ENCODE measurements at regions not wholly inside any gene's neighbourhood (a gene's known extent, or its start where the extent isn't known, plus 50 kb on each side); places are given as distances from the start of the nearest gene placed in this dataset.

DNA sequence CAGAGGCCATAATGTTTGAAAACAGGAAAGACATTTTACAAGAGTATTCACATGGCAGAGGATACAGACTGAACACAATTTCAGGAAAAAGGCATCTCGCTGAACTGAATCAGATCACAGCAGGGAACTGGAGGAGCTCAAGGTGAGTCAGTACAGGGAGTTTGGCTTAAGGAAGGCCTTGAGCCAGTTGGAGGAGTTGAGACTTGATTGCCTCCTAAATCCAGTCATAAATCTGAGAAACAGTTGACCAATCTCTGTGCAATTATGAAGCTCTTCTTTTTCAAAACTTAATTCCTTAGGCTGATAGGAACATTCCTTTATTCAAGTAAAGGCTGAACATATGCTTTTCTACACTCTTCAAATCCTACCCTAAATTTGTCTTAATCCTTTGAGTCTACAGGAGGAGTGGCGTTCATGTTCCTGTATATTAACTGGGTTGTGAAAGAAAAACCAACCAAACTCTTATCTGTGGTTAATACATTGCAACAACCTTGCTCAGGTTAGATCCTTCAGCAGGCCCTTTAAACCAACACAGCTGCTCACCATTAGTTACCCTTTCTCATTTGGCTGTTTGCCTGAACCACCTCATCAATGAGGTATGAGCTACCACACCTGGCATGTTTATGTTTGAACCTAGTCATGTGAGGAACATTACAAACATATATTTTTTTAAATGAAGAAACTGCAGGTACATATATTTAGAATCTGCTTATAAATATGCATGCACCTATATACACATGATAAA, 404.1 kb upstream of the ATP11B start:
- H3K36me3 ChIP-seq (ENCODE audit: control insufficient read depth in 2 of 2, extremely low read depth in 1 of 2, insufficient read depth in 2 of 2, low read length in 2 of 2) = no peaks in the 10 kb centered on the region
- H3K27me3 ChIP-seq (ENCODE audit: control insufficient read depth in 2 of 2, insufficient read depth in 2 of 2, low read length in 2 of 2) = no peaks in the 10 kb centered on the region
- intact Hi-C loops (cut with micrococcal nuclease) (no loop called here), dilution Hi-C loops (cut with MboI; ENCODE audit: extremely low pct_ligation_motif_present, low sequenced_read_pairs) (no loop called here)
- no peak overlapping the region for H3K27ac ChIP-seq (ENCODE audit: insufficient read depth, low read depth, low read length)
- ChIA-PET CTCF (interaction anchor here (1.7 kb wide), 1 partner anchor 14 kb away, joined by 3 read pairs; no protein-coding TSS in a partner anchor), POLR2A (no interaction called here)
- FAIRE-seq (no peak), DNase-seq (ENCODE audit: low read depth, low spot score) (no peak)
- H3K4me1 ChIP-seq (ENCODE audit: control insufficient read depth, extremely low read depth, insufficient read depth, low read length) = no peaks in the 10 kb centered on the region
- no peak overlapping the region for H3K4me3 ChIP-seq (replicated peaks in 1 of 3; ENCODE audit: insufficient read depth in 1 of 3, low read depth in 1 of 3, low read length in 3 of 3)
- no peaks in the 10 kb centered on the region for H4K20me1 ChIP-seq (replicated peaks; ENCODE audit: control insufficient read depth, extremely low read depth, insufficient read depth, low read length)
- H3K9me3 ChIP-seq (replicated peaks; ENCODE audit: control insufficient read depth, insufficient read depth, low read length) = no peaks in the 10 kb centered on the region
- no peak for TF ChIP-seq MYC (IDR thresholded peaks at IDR 0.05; ENCODE audit: low read depth, low read length)
- TF ChIP-seq, protein P1, sequence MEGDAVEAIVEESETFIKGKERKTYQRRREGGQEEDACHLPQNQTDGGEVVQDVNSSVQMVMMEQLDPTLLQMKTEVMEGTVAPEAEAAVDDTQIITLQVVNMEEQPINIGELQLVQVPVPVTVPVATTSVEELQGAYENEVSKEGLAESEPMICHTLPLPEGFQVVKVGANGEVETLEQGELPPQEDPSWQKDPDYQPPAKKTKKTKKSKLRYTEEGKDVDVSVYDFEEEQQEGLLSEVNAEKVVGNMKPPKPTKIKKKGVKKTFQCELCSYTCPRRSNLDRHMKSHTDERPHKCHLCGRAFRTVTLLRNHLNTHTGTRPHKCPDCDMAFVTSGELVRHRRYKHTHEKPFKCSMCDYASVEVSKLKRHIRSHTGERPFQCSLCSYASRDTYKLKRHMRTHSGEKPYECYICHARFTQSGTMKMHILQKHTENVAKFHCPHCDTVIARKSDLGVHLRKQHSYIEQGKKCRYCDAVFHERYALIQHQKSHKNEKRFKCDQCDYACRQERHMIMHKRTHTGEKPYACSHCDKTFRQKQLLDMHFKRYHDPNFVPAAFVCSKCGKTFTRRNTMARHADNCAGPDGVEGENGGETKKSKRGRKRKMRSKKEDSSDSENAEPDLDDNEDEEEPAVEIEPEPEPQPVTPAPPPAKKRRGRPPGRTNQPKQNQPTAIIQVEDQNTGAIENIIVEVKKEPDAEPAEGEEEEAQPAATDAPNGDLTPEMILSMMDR (IDR thresholded peaks at IDR 0.05; ENCODE audit: extremely low read depth in 1 of 2, insufficient read depth in 1 of 2, low read depth in 1 of 2, low read length in 2 of 2) = no peak
- no peak overlapping the region for H3K4me2 ChIP-seq (ENCODE audit: insufficient read depth, low read length)
- H2AFZ ChIP-seq (ENCODE audit: low read depth, low read length) = no peak overlapping the region
- H3K79me2 ChIP-seq (ENCODE audit: control insufficient read depth, insufficient read depth, low read length) = no peaks in the 10 kb centered on the region
- no peak overlapping the region for H3K9ac ChIP-seq (replicated peaks; ENCODE audit: extremely low read depth, insufficient read depth, low read length)
- no TSS peak for BruUV-seq (replicated peaks)
- H3K9me1 ChIP-seq (replicated peaks; ENCODE audit: control insufficient read depth, extremely low read depth, insufficient read depth, low read length) = no peaks in the 10 kb centered on the region

DNA sequence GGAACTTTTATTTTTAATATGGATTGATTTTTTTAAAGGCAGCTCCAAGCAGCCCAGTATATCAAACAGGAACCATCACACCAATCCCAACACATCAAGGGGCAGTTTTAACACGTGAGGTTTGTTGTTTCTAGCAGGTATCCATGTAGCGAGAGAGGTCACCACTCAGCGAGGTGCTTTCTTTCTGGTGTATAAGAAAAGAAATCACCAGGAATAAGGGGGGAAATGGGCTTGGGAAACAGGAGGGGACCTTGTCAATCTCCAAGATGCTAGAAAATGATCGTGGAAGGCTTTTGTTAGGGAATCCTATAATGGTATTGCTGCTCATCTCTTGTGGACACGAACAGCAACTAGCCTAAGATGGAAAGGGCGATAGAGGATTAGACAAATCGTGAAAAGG, 402.9 kb upstream of the ATP11B start:
- no peaks in the 10 kb centered on the region for H3K36me3 ChIP-seq (ENCODE audit: control insufficient read depth in 2 of 2, extremely low read depth in 1 of 2, insufficient read depth in 2 of 2, low read length in 2 of 2)
- H3K27ac ChIP-seq (ENCODE audit: insufficient read depth, low read depth, low read length) = no peak overlapping the region
- H2AFZ ChIP-seq (ENCODE audit: low read depth, low read length) = no peak overlapping the region
- dilution Hi-C loops (cut with MboI; ENCODE audit: extremely low pct_ligation_motif_present, low sequenced_read_pairs) (no loop called here), intact Hi-C loops (cut with micrococcal nuclease) (loop anchor here (10.0 kb wide), 1 partner anchor 294 kb away; no protein-coding TSS in a partner anchor)
- H4K20me1 ChIP-seq (replicated peaks; ENCODE audit: control insufficient read depth, extremely low read depth, insufficient read depth, low read length) = no peaks in the 10 kb centered on the region
- DNase-seq (ENCODE audit: low read depth, low spot score) (no peak), FAIRE-seq (no peak)
- H3K9ac ChIP-seq (replicated peaks; ENCODE audit: extremely low read depth, insufficient read depth, low read length) = no peak overlapping the region
- H3K79me2 ChIP-seq (ENCODE audit: control insufficient read depth, insufficient read depth, low read length) = no peaks in the 10 kb centered on the region
- H3K4me3 ChIP-seq (replicated peaks in 1 of 3; ENCODE audit: insufficient read depth in 1 of 3, low read depth in 1 of 3, low read length in 3 of 3) = no peak overlapping the region
- H3K9me1 ChIP-seq (replicated peaks; ENCODE audit: control insufficient read depth, extremely low read depth, insufficient read depth, low read length) = no peaks in the 10 kb centered on the region
- no peak overlapping the region for H3K4me2 ChIP-seq (ENCODE audit: insufficient read depth, low read length)
- H3K9me3 ChIP-seq (replicated peaks; ENCODE audit: control insufficient read depth, insufficient read depth, low read length) = no peaks in the 10 kb centered on the region
- ChIA-PET POLR2A (no interaction called here), CTCF (interaction anchor here (1.7 kb wide), 1 partner anchor 13 kb away, joined by 3 read pairs; no protein-coding TSS in a partner anchor)
- no peak for TF ChIP-seq POLR2A (IDR thresholded peaks at IDR 0.05; ENCODE audit: low read depth, low read length)
- no peak for TF ChIP-seq EZH2 (IDR thresholded peaks at IDR 0.05; ENCODE audit: borderline replicate concordance, low read depth, low read length, severe bottlenecking)
- no peak for TF ChIP-seq POLR2AphosphoS5 (IDR thresholded peaks at IDR 0.05; ENCODE audit: insufficient read depth, low read depth, low read length)
- TF ChIP-seq, protein P2, sequence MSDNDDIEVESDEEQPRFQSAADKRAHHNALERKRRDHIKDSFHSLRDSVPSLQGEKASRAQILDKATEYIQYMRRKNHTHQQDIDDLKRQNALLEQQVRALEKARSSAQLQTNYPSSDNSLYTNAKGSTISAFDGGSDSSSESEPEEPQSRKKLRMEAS (IDR thresholded peaks at IDR 0.05; ENCODE audit: insufficient read depth, insufficient read length) = no peak
- no peak for TF ChIP-seq GATA2 (IDR thresholded peaks at IDR 0.05; ENCODE audit: insufficient read depth, insufficient read length, low read depth, low read length)
- TF ChIP-seq, protein P1 (IDR thresholded peaks at IDR 0.05; ENCODE audit: extremely low read depth in 1 of 2, insufficient read depth in 1 of 2, low read depth in 1 of 2, low read length in 2 of 2) = no peak
- TF ChIP-seq JUN (IDR thresholded peaks at IDR 0.05; ENCODE audit: borderline replicate concordance, insufficient read depth, insufficient read length, low read depth) = no peak
- TF ChIP-seq FOS (IDR thresholded peaks at IDR 0.05; ENCODE audit: borderline replicate concordance, insufficient read depth, low read length) = no peak
- TF ChIP-seq MYC (IDR thresholded peaks at IDR 0.05; ENCODE audit: low read depth, low read length) = no peak
- H3K27me3 ChIP-seq (ENCODE audit: control insufficient read depth in 2 of 2, insufficient read depth in 2 of 2, low read length in 2 of 2) = no peaks in the 10 kb centered on the region
- no TSS peak for BruUV-seq (replicated peaks)
- no peaks in the 10 kb centered on the region for H3K4me1 ChIP-seq (ENCODE audit: control insufficient read depth, extremely low read depth, insufficient read depth, low read length)
